GM23338 (cell line): ENCODE measurements at regions not wholly inside any gene's neighbourhood (a gene's known extent, or its start where the extent isn't known, plus 50 kb on each side); places are given as distances from the start of the nearest gene placed in this dataset.

Experiments
- ATAC-seq: fragments of 200-7000 bp; cut with Tn5 transposase; 3 replicates; pipeline ENCODE4 v1.9.1; 2020
- DNase-seq: peaks from one replicate; pipeline ENCODE4 v3.0.0-alpha.2; 2015; ENCODE audit warnings: low spot score
- H2AFZ ChIP-seq: fragments of 200-600 bp; sonication (generic); 2 replicates; pipeline ENCODE4 v1.8.0; 2016; ENCODE audit warnings: antibody characterized with exemption, mild to moderate bottlenecking, moderate library complexity
- H3F3A ChIP-seq: fragments of 200-600 bp; sonication (generic); replicated peaks from 2 replicates; pipeline ENCODE4 v1.8.0; 2017; ENCODE audit warnings: antibody characterized with exemption, mixed run types, low read depth
- H3K27ac ChIP-seq: fragments of 200-600 bp; sonication (generic); 2 replicates; pipeline ENCODE4 v1.6.1; 2016; ENCODE audit warnings: low read depth
- H3K27me3 ChIP-seq: fragments of 200-600 bp; sonication (generic); 2 replicates; pipeline ENCODE4 v1.8.0; 2016; ENCODE audit warnings: mild to moderate bottlenecking, mixed run types, moderate library complexity; ENCODE audit not compliant: insufficient read depth
- H3K36me3 ChIP-seq: fragments of 200-600 bp; sonication (generic); 2 replicates; pipeline ENCODE4 v1.8.0; 2016; ENCODE audit warnings: mild to moderate bottlenecking; ENCODE audit not compliant: insufficient read depth
- H3K4me1 ChIP-seq: fragments of 200-600 bp; sonication (generic); 2 replicates; pipeline ENCODE4 v1.8.0; 2016; ENCODE audit warnings: mild to moderate bottlenecking, moderate library complexity; ENCODE audit not compliant: insufficient read depth
- H3K4me2 ChIP-seq: fragments of 200-600 bp; sonication (generic); 2 replicates; pipeline ENCODE4 v1.7.1; 2017; ENCODE audit warnings: mixed run types
- H3K4me3 ChIP-seq: fragments of 200-600 bp; sonication (generic); 2 replicates; pipeline ENCODE4 v1.6.1; 2016; ENCODE audit warnings: mixed run types
- H3K79me2 ChIP-seq: fragments of 200-600 bp; sonication (generic); replicated peaks from 2 replicates; pipeline ENCODE4 v1.8.0; 2017; ENCODE audit warnings: mild to moderate bottlenecking; ENCODE audit not compliant: insufficient read depth
- H3K9me2 ChIP-seq: fragments of 200-600 bp; sonication (generic); 2 replicates; pipeline ENCODE4 v1.8.0; 2017; ENCODE audit not compliant: insufficient read depth
- H4K20me1 ChIP-seq: fragments of 200-600 bp; sonication (generic); replicated peaks from 2 replicates; pipeline ENCODE4 v1.8.0; 2017; ENCODE audit warnings: mild to moderate bottlenecking; ENCODE audit not compliant: insufficient read depth
- H3K27ac Mint-ChIP-seq: 2 replicates; pipeline ENCODE4 v1.8.0; 2020; ENCODE audit warnings: inconsistent platforms, mild to moderate bottlenecking, moderate library complexity, mixed read lengths
- H3K27me3 Mint-ChIP-seq: 3 replicates; pipeline ENCODE4 v1.8.0; 2022; ENCODE audit warnings: low read depth, mild to moderate bottlenecking, moderate library complexity, mixed read lengths, inconsistent platforms; ENCODE audit not compliant: insufficient read depth, poor library complexity
- H3K36me3 Mint-ChIP-seq: 3 replicates; pipeline ENCODE4 v1.8.0; 2021; ENCODE audit warnings: low read depth, mild to moderate bottlenecking, inconsistent platforms, moderate library complexity, mixed read lengths
- H3K4me1 Mint-ChIP-seq: 3 replicates; pipeline ENCODE4 v1.8.0; 2020; ENCODE audit warnings: mild to moderate bottlenecking, inconsistent platforms, mixed read lengths
- H3K4me3 Mint-ChIP-seq: 3 replicates; pipeline ENCODE4 v1.8.0; 2021; ENCODE audit warnings: moderate library complexity, mild to moderate bottlenecking, inconsistent platforms, mixed read lengths
- H3K9me3 Mint-ChIP-seq: 3 replicates; pipeline ENCODE4 v1.8.0; 2020; ENCODE audit warnings: moderate library complexity, mild to moderate bottlenecking, inconsistent platforms, mixed read lengths
- EZH2phosphoT487 ChIP-seq: fragments of 200-600 bp; sonication (generic); IDR thresholded peaks from one replicate; pipeline ENCODE4 v1.8.1; 2018; ENCODE audit warnings: antibody characterized with exemption; ENCODE audit not compliant: unreplicated experiment
- POLR2AphosphoS5 ChIP-seq: IDR thresholded peaks from 2 replicates; pipeline ENCODE4 v1.6.1; 2016; ENCODE audit warnings: antibody characterized with exemption, low read depth
- ZNF114 ChIP-seq: fragments of 250-450 bp; sonication (Bioruptor Pico); IDR thresholded peaks from 2 replicates; pipeline ENCODE4 v1.5.0; 2020; ENCODE audit warnings: mild to moderate bottlenecking, moderate library complexity
- TF ChIP-seq, protein P1 (sequence below): fragments of 250-450 bp; sonication (Bioruptor Pico); IDR thresholded peaks from 2 replicates; pipeline ENCODE4 v1.5.0; 2020; ENCODE audit warnings: mild to moderate bottlenecking, moderate library complexity
- TF ChIP-seq, protein P2 (sequence below): IDR thresholded peaks from 2 replicates; pipeline ENCODE4 v1.6.1; 2016; ENCODE audit warnings: antibody characterized with exemption
- TF ChIP-seq, protein P3 (sequence below), 2 experiments: fragments of 200-600 bp in 1 of 2; sonication (generic) in 1 of 2; conservative IDR thresholded peaks; 2 replicates each; pipeline versions ENCODE4 v1.5.1 to v1.6.1; 2016 to 2017; ENCODE audit warnings: antibody characterized with exemption in 2 of 2, low read depth in 2 of 2, mild to moderate bottlenecking in 2 of 2, moderate library complexity in 1 of 2
- TF ChIP-seq, protein P4 (sequence below): IDR thresholded peaks from one replicate; pipeline ENCODE4 v1.6.1; 2018; ENCODE audit warnings: antibody characterized with exemption; ENCODE audit not compliant: unreplicated experiment

DNA sequence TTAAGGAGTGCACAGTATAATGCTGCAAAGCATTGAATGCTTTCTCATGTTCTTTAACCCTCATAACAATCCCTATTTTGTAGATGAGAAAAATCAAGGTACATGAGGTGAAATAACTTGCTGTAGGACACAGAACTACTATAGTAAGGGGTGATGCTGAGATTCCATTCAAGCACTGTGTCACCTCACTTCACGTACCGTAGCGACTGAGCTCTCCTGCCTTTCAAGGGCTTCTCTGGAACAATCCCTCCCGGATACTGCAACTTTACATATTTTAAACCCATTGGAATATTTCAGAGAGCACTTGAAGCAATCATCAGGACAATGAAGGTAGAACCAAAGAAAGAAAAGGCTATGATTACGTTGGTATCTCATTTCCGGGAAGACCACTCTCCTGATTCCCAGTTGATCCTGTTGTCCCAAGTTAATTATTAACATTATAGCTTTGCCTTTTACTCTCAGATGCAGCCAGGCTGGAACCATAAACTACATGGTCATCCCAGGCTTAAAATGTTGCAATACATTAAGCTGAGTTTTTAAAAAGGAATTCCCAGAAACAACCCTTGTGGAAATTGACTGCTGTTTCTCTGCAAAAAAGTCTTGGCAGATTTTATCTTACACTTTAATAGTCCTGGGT, 252.2 kb upstream of the IGF1R start (continued):
- TF ChIP-seq, protein P1, sequence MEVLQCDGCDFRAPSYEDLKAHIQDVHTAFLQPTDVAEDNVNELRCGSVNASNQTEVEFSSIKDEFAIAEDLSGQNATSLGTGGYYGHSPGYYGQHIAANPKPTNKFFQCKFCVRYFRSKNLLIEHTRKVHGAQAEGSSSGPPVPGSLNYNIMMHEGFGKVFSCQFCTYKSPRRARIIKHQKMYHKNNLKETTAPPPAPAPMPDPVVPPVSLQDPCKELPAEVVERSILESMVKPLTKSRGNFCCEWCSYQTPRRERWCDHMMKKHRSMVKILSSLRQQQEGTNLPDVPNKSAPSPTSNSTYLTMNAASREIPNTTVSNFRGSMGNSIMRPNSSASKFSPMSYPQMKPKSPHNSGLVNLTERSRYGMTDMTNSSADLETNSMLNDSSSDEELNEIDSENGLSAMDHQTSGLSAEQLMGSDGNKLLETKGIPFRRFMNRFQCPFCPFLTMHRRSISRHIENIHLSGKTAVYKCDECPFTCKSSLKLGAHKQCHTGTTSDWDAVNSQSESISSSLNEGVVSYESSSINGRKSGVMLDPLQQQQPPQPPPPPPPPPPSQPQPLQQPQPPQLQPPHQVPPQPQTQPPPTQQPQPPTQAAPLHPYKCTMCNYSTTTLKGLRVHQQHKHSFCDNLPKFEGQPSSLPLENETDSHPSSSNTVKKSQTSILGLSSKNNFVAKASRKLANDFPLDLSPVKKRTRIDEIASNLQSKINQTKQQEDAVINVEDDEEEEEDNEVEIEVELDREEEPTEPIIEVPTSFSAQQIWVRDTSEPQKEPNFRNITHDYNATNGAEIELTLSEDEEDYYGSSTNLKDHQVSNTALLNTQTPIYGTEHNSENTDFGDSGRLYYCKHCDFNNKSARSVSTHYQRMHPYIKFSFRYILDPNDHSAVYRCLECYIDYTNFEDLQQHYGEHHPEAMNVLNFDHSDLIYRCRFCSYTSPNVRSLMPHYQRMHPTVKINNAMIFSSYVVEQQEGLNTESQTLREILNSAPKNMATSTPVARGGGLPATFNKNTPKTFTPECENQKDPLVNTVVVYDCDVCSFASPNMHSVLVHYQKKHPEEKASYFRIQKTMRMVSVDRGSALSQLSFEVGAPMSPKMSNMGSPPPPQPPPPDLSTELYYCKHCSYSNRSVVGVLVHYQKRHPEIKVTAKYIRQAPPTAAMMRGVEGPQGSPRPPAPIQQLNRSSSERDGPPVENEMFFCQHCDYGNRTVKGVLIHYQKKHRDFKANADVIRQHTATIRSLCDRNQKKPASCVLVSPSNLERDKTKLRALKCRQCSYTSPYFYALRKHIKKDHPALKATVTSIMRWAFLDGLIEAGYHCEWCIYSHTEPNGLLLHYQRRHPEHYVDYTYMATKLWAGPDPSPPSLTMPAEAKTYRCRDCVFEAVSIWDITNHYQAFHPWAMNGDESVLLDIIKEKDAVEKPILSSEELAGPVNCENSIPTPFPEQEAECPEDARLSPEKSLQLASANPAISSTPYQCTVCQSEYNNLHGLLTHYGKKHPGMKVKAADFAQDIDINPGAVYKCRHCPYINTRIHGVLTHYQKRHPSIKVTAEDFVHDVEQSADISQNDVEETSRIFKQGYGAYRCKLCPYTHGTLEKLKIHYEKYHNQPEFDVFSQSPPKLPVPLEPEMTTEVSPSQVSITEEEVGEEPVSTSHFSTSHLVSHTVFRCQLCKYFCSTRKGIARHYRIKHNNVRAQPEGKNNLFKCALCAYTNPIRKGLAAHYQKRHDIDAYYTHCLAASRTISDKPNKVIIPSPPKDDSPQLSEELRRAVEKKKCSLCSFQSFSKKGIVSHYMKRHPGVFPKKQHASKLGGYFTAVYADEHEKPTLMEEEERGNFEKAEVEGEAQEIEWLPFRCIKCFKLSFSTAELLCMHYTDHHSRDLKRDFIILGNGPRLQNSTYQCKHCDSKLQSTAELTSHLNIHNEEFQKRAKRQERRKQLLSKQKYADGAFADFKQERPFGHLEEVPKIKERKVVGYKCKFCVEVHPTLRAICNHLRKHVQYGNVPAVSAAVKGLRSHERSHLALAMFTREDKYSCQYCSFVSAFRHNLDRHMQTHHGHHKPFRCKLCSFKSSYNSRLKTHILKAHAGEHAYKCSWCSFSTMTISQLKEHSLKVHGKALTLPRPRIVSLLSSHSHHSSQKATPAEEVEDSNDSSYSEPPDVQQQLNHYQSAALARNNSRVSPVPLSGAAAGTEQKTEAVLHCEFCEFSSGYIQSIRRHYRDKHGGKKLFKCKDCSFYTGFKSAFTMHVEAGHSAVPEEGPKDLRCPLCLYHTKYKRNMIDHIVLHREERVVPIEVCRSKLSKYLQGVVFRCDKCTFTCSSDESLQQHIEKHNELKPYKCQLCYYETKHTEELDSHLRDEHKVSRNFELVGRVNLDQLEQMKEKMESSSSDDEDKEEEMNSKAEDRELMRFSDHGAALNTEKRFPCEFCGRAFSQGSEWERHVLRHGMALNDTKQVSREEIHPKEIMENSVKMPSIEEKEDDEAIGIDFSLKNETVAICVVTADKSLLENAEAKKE = no peak
- TF ChIP-seq POLR2AphosphoS5 = no peak
- TF ChIP-seq, protein P2, sequence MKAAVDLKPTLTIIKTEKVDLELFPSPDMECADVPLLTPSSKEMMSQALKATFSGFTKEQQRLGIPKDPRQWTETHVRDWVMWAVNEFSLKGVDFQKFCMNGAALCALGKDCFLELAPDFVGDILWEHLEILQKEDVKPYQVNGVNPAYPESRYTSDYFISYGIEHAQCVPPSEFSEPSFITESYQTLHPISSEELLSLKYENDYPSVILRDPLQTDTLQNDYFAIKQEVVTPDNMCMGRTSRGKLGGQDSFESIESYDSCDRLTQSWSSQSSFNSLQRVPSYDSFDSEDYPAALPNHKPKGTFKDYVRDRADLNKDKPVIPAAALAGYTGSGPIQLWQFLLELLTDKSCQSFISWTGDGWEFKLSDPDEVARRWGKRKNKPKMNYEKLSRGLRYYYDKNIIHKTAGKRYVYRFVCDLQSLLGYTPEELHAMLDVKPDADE = no peak
- TF ChIP-seq ZNF114 (CRISPR knock-in tag) = no peak

DNA sequence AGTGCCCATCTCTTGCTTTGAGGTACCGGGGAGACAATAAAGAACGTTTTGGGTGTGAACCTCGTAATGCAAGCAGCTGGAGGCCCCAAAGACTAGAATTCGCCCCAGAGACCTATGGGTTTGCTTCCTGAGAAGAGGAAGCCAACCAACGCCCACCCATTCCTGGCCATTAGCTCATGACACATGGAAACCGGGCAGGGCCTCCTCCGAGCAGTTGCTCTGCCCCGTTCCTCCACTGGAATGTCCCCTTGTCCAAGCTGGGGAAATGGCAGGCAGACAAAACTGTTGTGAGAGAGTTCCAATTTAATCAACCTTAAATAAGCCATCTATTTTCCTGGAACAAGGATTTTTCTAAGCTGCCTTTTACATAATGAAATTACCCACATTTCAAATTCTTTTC, 250.9 kb upstream of the IGF1R start:
- Histone ChIP-seq H3K27me3 (no peaks in the 10 kb centered on the region), H2AFZ (peak overlapping the region; percentile 85), H3K36me3 (no peaks in the 10 kb centered on the region), H3K79me2 (no peaks in the 10 kb centered on the region), H4K20me1 (no peaks in the 10 kb centered on the region), H3F3A (no peaks in the 10 kb centered on the region), H3K9me2 (no peaks in the 10 kb centered on the region; the same call in 1 of the 2 replicates), H3K27ac (no peak overlapping the region), H3K4me2 (no peak overlapping the region), H3K4me3 (no peak overlapping the region), H3K4me1 (peaks cover 17% of the 10 kb centered on the region)
- Mint-ChIP-seq H3K9me3 (0 out of 3 replicates have a peak, but pooled peaks cover 2% of the 10 kb centered on the region), H3K4me1 (peaks cover 29% of the 10 kb centered on the region), H3K27ac (no peak overlapping the region), H3K36me3 (peaks cover 3% of the 10 kb centered on the region; the same call in 1 of the 3 replicates), H3K27me3 (peaks cover 5% of the 10 kb centered on the region), H3K4me3 (no peak overlapping the region)
- ATAC-seq (no peak), DNase-seq (no peak)
- TF ChIP-seq EZH2phosphoT487 (no peak), POLR2AphosphoS5 (no peak)
- TF ChIP-seq, protein P3, sequence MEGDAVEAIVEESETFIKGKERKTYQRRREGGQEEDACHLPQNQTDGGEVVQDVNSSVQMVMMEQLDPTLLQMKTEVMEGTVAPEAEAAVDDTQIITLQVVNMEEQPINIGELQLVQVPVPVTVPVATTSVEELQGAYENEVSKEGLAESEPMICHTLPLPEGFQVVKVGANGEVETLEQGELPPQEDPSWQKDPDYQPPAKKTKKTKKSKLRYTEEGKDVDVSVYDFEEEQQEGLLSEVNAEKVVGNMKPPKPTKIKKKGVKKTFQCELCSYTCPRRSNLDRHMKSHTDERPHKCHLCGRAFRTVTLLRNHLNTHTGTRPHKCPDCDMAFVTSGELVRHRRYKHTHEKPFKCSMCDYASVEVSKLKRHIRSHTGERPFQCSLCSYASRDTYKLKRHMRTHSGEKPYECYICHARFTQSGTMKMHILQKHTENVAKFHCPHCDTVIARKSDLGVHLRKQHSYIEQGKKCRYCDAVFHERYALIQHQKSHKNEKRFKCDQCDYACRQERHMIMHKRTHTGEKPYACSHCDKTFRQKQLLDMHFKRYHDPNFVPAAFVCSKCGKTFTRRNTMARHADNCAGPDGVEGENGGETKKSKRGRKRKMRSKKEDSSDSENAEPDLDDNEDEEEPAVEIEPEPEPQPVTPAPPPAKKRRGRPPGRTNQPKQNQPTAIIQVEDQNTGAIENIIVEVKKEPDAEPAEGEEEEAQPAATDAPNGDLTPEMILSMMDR (conservative IDR thresholded peaks at IDR 0.05; ENCODE audit: low read depth in 2 of 2) = no peak
- TF ChIP-seq, protein P2 = no peak
- TF ChIP-seq, protein P4, sequence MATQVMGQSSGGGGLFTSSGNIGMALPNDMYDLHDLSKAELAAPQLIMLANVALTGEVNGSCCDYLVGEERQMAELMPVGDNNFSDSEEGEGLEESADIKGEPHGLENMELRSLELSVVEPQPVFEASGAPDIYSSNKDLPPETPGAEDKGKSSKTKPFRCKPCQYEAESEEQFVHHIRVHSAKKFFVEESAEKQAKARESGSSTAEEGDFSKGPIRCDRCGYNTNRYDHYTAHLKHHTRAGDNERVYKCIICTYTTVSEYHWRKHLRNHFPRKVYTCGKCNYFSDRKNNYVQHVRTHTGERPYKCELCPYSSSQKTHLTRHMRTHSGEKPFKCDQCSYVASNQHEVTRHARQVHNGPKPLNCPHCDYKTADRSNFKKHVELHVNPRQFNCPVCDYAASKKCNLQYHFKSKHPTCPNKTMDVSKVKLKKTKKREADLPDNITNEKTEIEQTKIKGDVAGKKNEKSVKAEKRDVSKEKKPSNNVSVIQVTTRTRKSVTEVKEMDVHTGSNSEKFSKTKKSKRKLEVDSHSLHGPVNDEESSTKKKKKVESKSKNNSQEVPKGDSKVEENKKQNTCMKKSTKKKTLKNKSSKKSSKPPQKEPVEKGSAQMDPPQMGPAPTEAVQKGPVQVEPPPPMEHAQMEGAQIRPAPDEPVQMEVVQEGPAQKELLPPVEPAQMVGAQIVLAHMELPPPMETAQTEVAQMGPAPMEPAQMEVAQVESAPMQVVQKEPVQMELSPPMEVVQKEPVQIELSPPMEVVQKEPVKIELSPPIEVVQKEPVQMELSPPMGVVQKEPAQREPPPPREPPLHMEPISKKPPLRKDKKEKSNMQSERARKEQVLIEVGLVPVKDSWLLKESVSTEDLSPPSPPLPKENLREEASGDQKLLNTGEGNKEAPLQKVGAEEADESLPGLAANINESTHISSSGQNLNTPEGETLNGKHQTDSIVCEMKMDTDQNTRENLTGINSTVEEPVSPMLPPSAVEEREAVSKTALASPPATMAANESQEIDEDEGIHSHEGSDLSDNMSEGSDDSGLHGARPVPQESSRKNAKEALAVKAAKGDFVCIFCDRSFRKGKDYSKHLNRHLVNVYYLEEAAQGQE = no peak
